ENCODE measurements at regions not wholly inside any gene's neighbourhood (a gene's known extent, or its start where the extent isn't known, plus 50 kb on each side); places are given as distances from the start of the nearest gene placed in this dataset.

- no peaks in the 10 kb centered on the region for H3K4me1 ChIP-seq (ENCODE audit: control insufficient read depth, extremely low read depth, insufficient read depth, low read length)
- TF ChIP-seq GATA2 (IDR thresholded peaks at IDR 0.05; ENCODE audit: insufficient read depth, insufficient read length, low read depth, low read length) (no peak), FOS (IDR thresholded peaks at IDR 0.05; ENCODE audit: borderline replicate concordance, insufficient read depth, low read length) (no peak), JUN (IDR thresholded peaks at IDR 0.05; ENCODE audit: borderline replicate concordance, insufficient read depth, insufficient read length, low read depth) (no peak), POLR2AphosphoS5 (IDR thresholded peaks at IDR 0.05; ENCODE audit: insufficient read depth, low read depth, low read length) (no peak), MYC (IDR thresholded peaks at IDR 0.05; ENCODE audit: low read depth, low read length) (no peak)
- H3K27me3 ChIP-seq (ENCODE audit: control insufficient read depth in 2 of 2, insufficient read depth in 2 of 2, low read length in 2 of 2): no peaks in the 10 kb centered on the region
- CTCF ChIA-PET: interaction anchor here (1.3 kb wide), 1 partner anchor 34 kb away, joined by 3 read pairs; no protein-coding TSS in a partner anchor
- H3K9me3 ChIP-seq (replicated peaks; ENCODE audit: control insufficient read depth, insufficient read depth, low read length): no peaks in the 10 kb centered on the region
- H3K36me3 ChIP-seq (ENCODE audit: control insufficient read depth in 2 of 2, extremely low read depth in 1 of 2, insufficient read depth in 2 of 2, low read length in 2 of 2): no peaks in the 10 kb centered on the region
- no peaks in the 10 kb centered on the region for H3K79me2 ChIP-seq (ENCODE audit: control insufficient read depth, insufficient read depth, low read length)
- dilution Hi-C loops (cut with MboI; ENCODE audit: extremely low pct_ligation_motif_present, low sequenced_read_pairs): no loop called here
- no peaks in the 10 kb centered on the region for H3K9me1 ChIP-seq (replicated peaks; ENCODE audit: control insufficient read depth, extremely low read depth, insufficient read depth, low read length)
- no peak for DNase-seq (ENCODE audit: low read depth, low spot score)
- H3K4me2 ChIP-seq (ENCODE audit: insufficient read depth, low read length): no peak overlapping the region
- H2AFZ ChIP-seq (ENCODE audit: low read depth, low read length): no peak overlapping the region
- FAIRE-seq: no peak
- intact Hi-C loops (cut with micrococcal nuclease): no loop called here
- POLR2A ChIA-PET: no interaction called here
- BruUV-seq (replicated peaks): no TSS peak
- no peak overlapping the region for H3K4me3 ChIP-seq (replicated peaks in 1 of 3; ENCODE audit: insufficient read depth in 1 of 3, low read depth in 1 of 3, low read length in 3 of 3)
- no peak overlapping the region for H3K9ac ChIP-seq (replicated peaks; ENCODE audit: extremely low read depth, insufficient read depth, low read length)
- H3K27ac ChIP-seq (ENCODE audit: insufficient read depth, low read depth, low read length): no peak overlapping the region
- H4K20me1 ChIP-seq (replicated peaks; ENCODE audit: control insufficient read depth, extremely low read depth, insufficient read depth, low read length): no peaks in the 10 kb centered on the region
These were observed 564.3 kb downstream of the ZNF608 start for GRCh38 chr5:124182133-124182532.

- no peak for TF ChIP-seq POLR2A (IDR thresholded peaks at IDR 0.05; ENCODE audit: low read depth, low read length)
- no peak for TF ChIP-seq EZH2 (IDR thresholded peaks at IDR 0.05; ENCODE audit: borderline replicate concordance, low read depth, low read length, severe bottlenecking)
- TF ChIP-seq CTCF (IDR thresholded peaks at IDR 0.05; ENCODE audit: extremely low read depth in 1 of 2, insufficient read depth in 1 of 2, low read depth in 1 of 2, low read length in 2 of 2): no peak
- no peak for TF ChIP-seq POLR2AphosphoS5 (IDR thresholded peaks at IDR 0.05; ENCODE audit: insufficient read depth, low read depth, low read length)
- TF ChIP-seq GATA2 (IDR thresholded peaks at IDR 0.05; ENCODE audit: insufficient read depth, insufficient read length, low read depth, low read length): no peak
- TF ChIP-seq MAX (IDR thresholded peaks at IDR 0.05; ENCODE audit: insufficient read depth, insufficient read length): no peak
- TF ChIP-seq FOS (IDR thresholded peaks at IDR 0.05; ENCODE audit: borderline replicate concordance, insufficient read depth, low read length): no peak
- TF ChIP-seq JUN (IDR thresholded peaks at IDR 0.05; ENCODE audit: borderline replicate concordance, insufficient read depth, insufficient read length, low read depth): no peak
- no peak for TF ChIP-seq MYC (IDR thresholded peaks at IDR 0.05; ENCODE audit: low read depth, low read length)
- intact Hi-C loops (cut with micrococcal nuclease): no loop called here
- H3K4me3 ChIP-seq (replicated peaks in 1 of 3; ENCODE audit: insufficient read depth in 1 of 3, low read depth in 1 of 3, low read length in 3 of 3): no peak overlapping the region
- DNase-seq (ENCODE audit: low read depth, low spot score) (no peak), FAIRE-seq (no peak)
- dilution Hi-C loops (cut with MboI; ENCODE audit: extremely low pct_ligation_motif_present, low sequenced_read_pairs): no loop called here
- H3K9me1 ChIP-seq (replicated peaks; ENCODE audit: control insufficient read depth, extremely low read depth, insufficient read depth, low read length): no peaks in the 10 kb centered on the region
- no peaks in the 10 kb centered on the region for H4K20me1 ChIP-seq (replicated peaks; ENCODE audit: control insufficient read depth, extremely low read depth, insufficient read depth, low read length)
- no peak overlapping the region for H3K9ac ChIP-seq (replicated peaks; ENCODE audit: extremely low read depth, insufficient read depth, low read length)
- BruUV-seq (replicated peaks): no TSS peak
- no peaks in the 10 kb centered on the region for H3K9me3 ChIP-seq (replicated peaks; ENCODE audit: control insufficient read depth, insufficient read depth, low read length)
- ChIA-PET CTCF (interaction anchor here (1.0 to 1.3 kb wide), 2 partner anchors 17 to 33 kb away, joined by 3 read pairs; no protein-coding TSS in a partner anchor), POLR2A (no interaction called here)
- no peaks in the 10 kb centered on the region for H3K36me3 ChIP-seq (ENCODE audit: control insufficient read depth in 2 of 2, extremely low read depth in 1 of 2, insufficient read depth in 2 of 2, low read length in 2 of 2)
- H3K4me1 ChIP-seq (ENCODE audit: control insufficient read depth, extremely low read depth, insufficient read depth, low read length): no peaks in the 10 kb centered on the region
- H3K4me2 ChIP-seq (ENCODE audit: insufficient read depth, low read length): no peak overlapping the region
- no peaks in the 10 kb centered on the region for H3K27me3 ChIP-seq (ENCODE audit: control insufficient read depth in 2 of 2, insufficient read depth in 2 of 2, low read length in 2 of 2)
- no peaks in the 10 kb centered on the region for H3K79me2 ChIP-seq (ENCODE audit: control insufficient read depth, insufficient read depth, low read length)
- no peak overlapping the region for H3K27ac ChIP-seq (ENCODE audit: insufficient read depth, low read depth, low read length)
- H2AFZ ChIP-seq (ENCODE audit: low read depth, low read length): no peak overlapping the region
These were observed 565.5 kb downstream of the ZNF608 start for GRCh38 chr5:124180875-124181461.

Measured in endothelial cell of umbilical vein (primary cell).